Sigmoid colon (tissue), 4 donors: ENCODE measurements at regions not wholly inside any gene's neighbourhood (a gene's known extent, or its start where the extent isn't known, plus 50 kb on each side); places are given as distances from the start of the nearest gene placed in this dataset.

Source experiments
- EP300 ChIP-seq, 4 donors: sonication (generic); formaldehyde crosslinking; IDR thresholded peaks; one replicate each; pipeline ENCODE4 v1.6.1; 2017; ENCODE audit warnings: antibody characterized with exemption in 4 of 4
- POLR2AphosphoS5 ChIP-seq, 4 donors: sonication (generic); formaldehyde crosslinking; IDR thresholded peaks; one replicate each; pipeline ENCODE4 v1.6.1; 2017; ENCODE audit warnings: antibody characterized with exemption in 4 of 4
- TF ChIP-seq, protein P1 (sequence below), 4 experiments: fragments of 450-650 bp in 3 of 4; fragments of 200-600 bp in 1 of 4; IDR thresholded peaks; one replicate each; pipeline ENCODE4 v1.5.1; 2016 to 2019; ENCODE audit warnings: antibody characterized with exemption in 4 of 4, mild to moderate bottlenecking in 3 of 4, moderate library complexity in 2 of 4

DNA sequence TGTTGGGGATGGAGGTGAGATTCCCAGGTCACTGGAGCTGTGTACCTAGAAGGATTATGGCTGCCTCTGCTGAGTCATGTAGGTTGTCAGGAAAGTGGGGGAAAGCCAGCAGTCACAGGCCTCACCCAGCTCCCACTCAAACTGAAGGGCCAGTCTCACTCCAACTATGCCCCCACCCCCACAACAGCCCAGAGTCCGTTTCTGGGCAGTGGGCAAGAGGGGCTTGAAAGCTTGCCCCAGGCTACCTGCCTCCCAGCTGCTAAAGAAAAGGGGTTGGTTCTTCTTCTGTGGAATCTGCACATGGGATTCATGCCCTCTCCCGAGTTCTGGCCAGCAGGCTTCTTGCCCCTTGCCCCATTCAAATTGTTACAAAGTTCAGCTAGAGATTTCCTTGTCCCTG, 116.0 kb upstream of the PGRMC2 start:
- TF ChIP-seq POLR2AphosphoS5 (IDR thresholded peaks at IDR 0.05) (no peak), EP300 (IDR thresholded peaks at IDR 0.05) (no peak)
- TF ChIP-seq, protein P1, sequence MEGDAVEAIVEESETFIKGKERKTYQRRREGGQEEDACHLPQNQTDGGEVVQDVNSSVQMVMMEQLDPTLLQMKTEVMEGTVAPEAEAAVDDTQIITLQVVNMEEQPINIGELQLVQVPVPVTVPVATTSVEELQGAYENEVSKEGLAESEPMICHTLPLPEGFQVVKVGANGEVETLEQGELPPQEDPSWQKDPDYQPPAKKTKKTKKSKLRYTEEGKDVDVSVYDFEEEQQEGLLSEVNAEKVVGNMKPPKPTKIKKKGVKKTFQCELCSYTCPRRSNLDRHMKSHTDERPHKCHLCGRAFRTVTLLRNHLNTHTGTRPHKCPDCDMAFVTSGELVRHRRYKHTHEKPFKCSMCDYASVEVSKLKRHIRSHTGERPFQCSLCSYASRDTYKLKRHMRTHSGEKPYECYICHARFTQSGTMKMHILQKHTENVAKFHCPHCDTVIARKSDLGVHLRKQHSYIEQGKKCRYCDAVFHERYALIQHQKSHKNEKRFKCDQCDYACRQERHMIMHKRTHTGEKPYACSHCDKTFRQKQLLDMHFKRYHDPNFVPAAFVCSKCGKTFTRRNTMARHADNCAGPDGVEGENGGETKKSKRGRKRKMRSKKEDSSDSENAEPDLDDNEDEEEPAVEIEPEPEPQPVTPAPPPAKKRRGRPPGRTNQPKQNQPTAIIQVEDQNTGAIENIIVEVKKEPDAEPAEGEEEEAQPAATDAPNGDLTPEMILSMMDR (IDR thresholded peaks at IDR 0.05), result no peak
